HEK293 (cell line): ENCODE measurements at regions not wholly inside any gene's neighbourhood (a gene's known extent, or its start where the extent isn't known, plus 50 kb on each side); places are given as distances from the start of the nearest gene placed in this dataset.

Experiments
- GLI2 ChIP-seq: fragments of 450-650 bp; formaldehyde crosslinking; IDR thresholded peaks from 2 replicates; pipeline ENCODE4; 2017; ENCODE audit warnings: missing biosample characterization, missing genetic modification characterization, low read depth, borderline replicate concordance
- ZBTB8A ChIP-seq: fragments of 450-650 bp; formaldehyde crosslinking; IDR thresholded peaks from 2 replicates; pipeline ENCODE4 v1.5.1; 2016; ENCODE audit warnings: missing biosample characterization, missing genetic modification characterization
- ZEB2 ChIP-seq: fragments of 450-650 bp; formaldehyde crosslinking; IDR thresholded peaks from 2 replicates; pipeline ENCODE4 v1.5.1; 2016; ENCODE audit warnings: missing biosample characterization, missing genetic modification characterization
- ZNF157 ChIP-seq: fragments of 450-650 bp; formaldehyde crosslinking; IDR thresholded peaks from 2 replicates; pipeline ENCODE4 v1.5.1; 2016; ENCODE audit warnings: missing biosample characterization, missing genetic modification characterization
- ZNF513 ChIP-seq: fragments of 450-650 bp; IDR thresholded peaks from 2 replicates; pipeline ENCODE4 v1.5.1; 2018; ENCODE audit warnings: missing biosample characterization, missing genetic modification characterization
- ZNF623 ChIP-seq: fragments of 450-650 bp; formaldehyde crosslinking; IDR thresholded peaks from 2 replicates; pipeline ENCODE4 v1.5.1; 2016; ENCODE audit warnings: missing biosample characterization, missing genetic modification characterization
- TF ChIP-seq, protein P1 (sequence below): fragments of 450-650 bp; formaldehyde crosslinking; IDR thresholded peaks from 2 replicates; pipeline ENCODE4 v1.5.1; 2016; ENCODE audit warnings: missing biosample characterization, missing genetic modification characterization
- TF ChIP-seq, protein P2 (sequence below): fragments of 450-650 bp; formaldehyde crosslinking; IDR thresholded peaks from 2 replicates; pipeline ENCODE4 v1.5.1; 2016; ENCODE audit warnings: missing biosample characterization, missing genetic modification characterization

- TF ChIP-seq, protein P1, sequence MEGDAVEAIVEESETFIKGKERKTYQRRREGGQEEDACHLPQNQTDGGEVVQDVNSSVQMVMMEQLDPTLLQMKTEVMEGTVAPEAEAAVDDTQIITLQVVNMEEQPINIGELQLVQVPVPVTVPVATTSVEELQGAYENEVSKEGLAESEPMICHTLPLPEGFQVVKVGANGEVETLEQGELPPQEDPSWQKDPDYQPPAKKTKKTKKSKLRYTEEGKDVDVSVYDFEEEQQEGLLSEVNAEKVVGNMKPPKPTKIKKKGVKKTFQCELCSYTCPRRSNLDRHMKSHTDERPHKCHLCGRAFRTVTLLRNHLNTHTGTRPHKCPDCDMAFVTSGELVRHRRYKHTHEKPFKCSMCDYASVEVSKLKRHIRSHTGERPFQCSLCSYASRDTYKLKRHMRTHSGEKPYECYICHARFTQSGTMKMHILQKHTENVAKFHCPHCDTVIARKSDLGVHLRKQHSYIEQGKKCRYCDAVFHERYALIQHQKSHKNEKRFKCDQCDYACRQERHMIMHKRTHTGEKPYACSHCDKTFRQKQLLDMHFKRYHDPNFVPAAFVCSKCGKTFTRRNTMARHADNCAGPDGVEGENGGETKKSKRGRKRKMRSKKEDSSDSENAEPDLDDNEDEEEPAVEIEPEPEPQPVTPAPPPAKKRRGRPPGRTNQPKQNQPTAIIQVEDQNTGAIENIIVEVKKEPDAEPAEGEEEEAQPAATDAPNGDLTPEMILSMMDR (tag by site-specific recombination) = no peak
- TF ChIP-seq ZNF513 (no peak), GLI2 (tag by site-specific recombination) (no peak), ZEB2 (tag by site-specific recombination) (no peak), ZBTB8A (tag by site-specific recombination) (no peak), ZNF157 (no peak), ZNF623 (tag by site-specific recombination) (no peak)
- TF ChIP-seq, protein P2, sequence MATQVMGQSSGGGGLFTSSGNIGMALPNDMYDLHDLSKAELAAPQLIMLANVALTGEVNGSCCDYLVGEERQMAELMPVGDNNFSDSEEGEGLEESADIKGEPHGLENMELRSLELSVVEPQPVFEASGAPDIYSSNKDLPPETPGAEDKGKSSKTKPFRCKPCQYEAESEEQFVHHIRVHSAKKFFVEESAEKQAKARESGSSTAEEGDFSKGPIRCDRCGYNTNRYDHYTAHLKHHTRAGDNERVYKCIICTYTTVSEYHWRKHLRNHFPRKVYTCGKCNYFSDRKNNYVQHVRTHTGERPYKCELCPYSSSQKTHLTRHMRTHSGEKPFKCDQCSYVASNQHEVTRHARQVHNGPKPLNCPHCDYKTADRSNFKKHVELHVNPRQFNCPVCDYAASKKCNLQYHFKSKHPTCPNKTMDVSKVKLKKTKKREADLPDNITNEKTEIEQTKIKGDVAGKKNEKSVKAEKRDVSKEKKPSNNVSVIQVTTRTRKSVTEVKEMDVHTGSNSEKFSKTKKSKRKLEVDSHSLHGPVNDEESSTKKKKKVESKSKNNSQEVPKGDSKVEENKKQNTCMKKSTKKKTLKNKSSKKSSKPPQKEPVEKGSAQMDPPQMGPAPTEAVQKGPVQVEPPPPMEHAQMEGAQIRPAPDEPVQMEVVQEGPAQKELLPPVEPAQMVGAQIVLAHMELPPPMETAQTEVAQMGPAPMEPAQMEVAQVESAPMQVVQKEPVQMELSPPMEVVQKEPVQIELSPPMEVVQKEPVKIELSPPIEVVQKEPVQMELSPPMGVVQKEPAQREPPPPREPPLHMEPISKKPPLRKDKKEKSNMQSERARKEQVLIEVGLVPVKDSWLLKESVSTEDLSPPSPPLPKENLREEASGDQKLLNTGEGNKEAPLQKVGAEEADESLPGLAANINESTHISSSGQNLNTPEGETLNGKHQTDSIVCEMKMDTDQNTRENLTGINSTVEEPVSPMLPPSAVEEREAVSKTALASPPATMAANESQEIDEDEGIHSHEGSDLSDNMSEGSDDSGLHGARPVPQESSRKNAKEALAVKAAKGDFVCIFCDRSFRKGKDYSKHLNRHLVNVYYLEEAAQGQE = no peak
Observed at GRCh38 chr18:25496544-25496943, 144.6 kb upstream of the ZNF521 start.
